GM13976 (cell line): ENCODE measurements at regions not wholly inside any gene's neighbourhood (a gene's known extent, or its start where the extent isn't known, plus 50 kb on each side); places are given as distances from the start of the nearest gene placed in this dataset.

Source experiments
- DNase-seq: peaks from one replicate; pipeline ENCODE4 v3.0.0; 2012; ENCODE audit warnings: low spot score
- CTCF ChIP-seq: IDR thresholded peaks from 2 replicates; pipeline ENCODE4 v1.5.1; 2012; ENCODE audit warnings: borderline replicate concordance, mild to moderate bottlenecking; ENCODE audit not compliant: insufficient read depth; ENCODE audit errors: extremely low read depth, missing control alignments, control extremely low read depth
- in situ Hi-C: fragments of 300-500 bp; cut with MboI; formaldehyde crosslinking; loops from one replicate; pipeline ENCODE4 v1.12.0; 2022; ENCODE audit warnings: low sequenced_read_pairs, mixed read lengths, inconsistent platforms; ENCODE audit not compliant: unreplicated experiment

- in situ Hi-C loops = no loop called here
- DNase-seq = no peak
- no peak for TF ChIP-seq CTCF
Measured at GRCh38 chr1:186739515-186739914, 59.3 kb upstream of the PTGS2 start.

- in situ Hi-C loops = no loop called here
- DNase-seq = peak; percentile 21
- TF ChIP-seq CTCF = no peak
Measured at GRCh38 chr1:186738926-186739325, 58.7 kb upstream of the PTGS2 start.

- no peak for TF ChIP-seq CTCF
- no peak for DNase-seq
- in situ Hi-C loops = no loop called here
Measured at GRCh38 chr1:186736971-186737685, 56.9 kb upstream of the PTGS2 start.

GRCh38 chr1:186735463-186735862, 55.2 kb upstream of the PTGS2 start:
- no peak for TF ChIP-seq CTCF
- in situ Hi-C loops = no loop called here
- no peak for DNase-seq

GRCh38 chr1:186730951-186731729, 50.9 kb upstream of the PTGS2 start:
- in situ Hi-C loops = no loop called here
- no peak for TF ChIP-seq CTCF
- no peak for DNase-seq
